Parathyroid adenoma (tissue), 2 donors: ENCODE measurements at regions not wholly inside any gene's neighbourhood (a gene's known extent, or its start where the extent isn't known, plus 50 kb on each side); places are given as distances from the start of the nearest gene placed in this dataset.
"Not testable (repeated sequence)": the region's sequence is repeated elsewhere in the genome, so short reads cannot be mapped to it uniquely, and the experiment has no call there.

Experiments used
- H2AFZ ChIP-seq: fragments of 300-600 bp; sonication (generic); one replicate; pipeline ENCODE4 v1.7.0; 2017; ENCODE audit warnings: antibody characterized with exemption, mild to moderate bottlenecking
- H3K27ac ChIP-seq: fragments of 300-600 bp; sonication (generic); one replicate; pipeline ENCODE4 v1.7.0; 2017
- H3K27me3 ChIP-seq: fragments of 300-600 bp; sonication (generic); one replicate; pipeline ENCODE4 v1.7.0; 2017; ENCODE audit warnings: low read length; ENCODE audit not compliant: control insufficient read depth, insufficient read depth
- H3K36me3 ChIP-seq: fragments of 300-600 bp; sonication (generic); one replicate; pipeline ENCODE4 v1.7.0; 2017; ENCODE audit warnings: low read length; ENCODE audit not compliant: control insufficient read depth, insufficient read depth
- H3K4me1 ChIP-seq: fragments of 300-600 bp; sonication (generic); one replicate; pipeline ENCODE4 v1.7.0; 2017; ENCODE audit warnings: control low read depth
- H3K4me2 ChIP-seq: fragments of 300-600 bp; sonication (generic); one replicate; pipeline ENCODE4 v1.7.0; 2017; ENCODE audit warnings: low read length
- H3K4me3 ChIP-seq: fragments of 300-600 bp; sonication (generic); one replicate; pipeline ENCODE4 v1.7.0; 2017; ENCODE audit warnings: low read depth, low read length
- H3K79me2 ChIP-seq: fragments of 300-600 bp; sonication (generic); one replicate; pipeline ENCODE4 v1.7.0; 2017; ENCODE audit warnings: control low read depth
- H3K9ac ChIP-seq: fragments of 300-600 bp; sonication (generic); one replicate; pipeline ENCODE4 v1.7.0; 2017; ENCODE audit warnings: mild to moderate bottlenecking
- H3K9me3 ChIP-seq: fragments of 300-600 bp; sonication (generic); one replicate; pipeline ENCODE4 v1.7.0; 2017; ENCODE audit warnings: low read length; ENCODE audit not compliant: control insufficient read depth
- TF ChIP-seq, protein P1 (sequence below): fragments of 300-600 bp; sonication (generic); IDR thresholded peaks from one replicate; pipeline ENCODE4 v1.7.0; 2017; ENCODE audit warnings: antibody characterized with exemption, mild to moderate bottlenecking
- donor health status: primary hyperparathyroidism.

DNA sequence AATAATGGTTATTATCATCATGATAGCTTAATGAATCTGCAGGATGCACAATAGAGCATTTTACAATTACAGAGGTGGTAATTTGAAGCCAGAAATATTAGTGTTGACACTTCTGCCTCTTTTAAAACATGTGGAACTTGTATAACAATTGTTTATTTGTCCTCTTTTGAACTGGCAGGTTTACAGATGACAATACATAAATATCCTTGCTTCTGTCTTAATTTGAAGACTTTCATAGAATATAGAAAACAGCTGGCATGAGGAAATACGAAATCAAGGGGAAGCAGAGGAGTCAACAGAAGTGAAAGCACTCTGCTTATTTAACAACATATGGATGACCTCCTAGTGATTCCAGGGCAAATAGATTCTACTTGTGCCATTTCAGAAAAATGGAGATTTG is 270.5 kb upstream of the SGO1 start:
- no peak overlapping the region for H2AFZ ChIP-seq
- no peak overlapping the region for H3K4me2 ChIP-seq

DNA sequence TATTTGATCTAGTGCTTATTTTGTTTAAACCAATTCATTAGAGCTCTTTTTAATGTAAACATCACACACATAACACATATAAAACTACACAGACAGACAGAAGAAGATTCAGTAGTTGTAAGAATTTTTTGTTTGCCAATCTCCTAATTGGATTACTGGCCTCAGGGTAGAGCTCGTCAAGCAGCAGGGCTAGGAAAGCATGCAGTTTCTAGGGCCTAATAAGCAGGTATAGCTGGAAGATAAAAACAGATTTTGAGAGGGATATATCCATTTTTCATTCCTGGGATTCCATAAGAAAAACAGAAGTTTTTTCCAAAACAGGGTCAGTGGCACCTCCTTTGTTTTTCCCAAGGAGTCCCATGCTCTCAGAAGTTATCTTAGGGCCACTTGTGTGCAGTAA is 265.2 kb upstream of the SGO1 start:
- Histone ChIP-seq H3K4me1 (no peaks in the 10 kb centered on the region), H3K4me2 (no peak overlapping the region), H3K9ac (no peak overlapping the region), H3K79me2 (no peaks in the 10 kb centered on the region), H2AFZ (no peak overlapping the region), H3K27me3 (no peaks in the 10 kb centered on the region), H3K36me3 (no peaks in the 10 kb centered on the region), H3K27ac (no peak overlapping the region), H3K4me3 (no peak overlapping the region), H3K9me3 (no peaks in the 10 kb centered on the region)
- TF ChIP-seq, protein P1, sequence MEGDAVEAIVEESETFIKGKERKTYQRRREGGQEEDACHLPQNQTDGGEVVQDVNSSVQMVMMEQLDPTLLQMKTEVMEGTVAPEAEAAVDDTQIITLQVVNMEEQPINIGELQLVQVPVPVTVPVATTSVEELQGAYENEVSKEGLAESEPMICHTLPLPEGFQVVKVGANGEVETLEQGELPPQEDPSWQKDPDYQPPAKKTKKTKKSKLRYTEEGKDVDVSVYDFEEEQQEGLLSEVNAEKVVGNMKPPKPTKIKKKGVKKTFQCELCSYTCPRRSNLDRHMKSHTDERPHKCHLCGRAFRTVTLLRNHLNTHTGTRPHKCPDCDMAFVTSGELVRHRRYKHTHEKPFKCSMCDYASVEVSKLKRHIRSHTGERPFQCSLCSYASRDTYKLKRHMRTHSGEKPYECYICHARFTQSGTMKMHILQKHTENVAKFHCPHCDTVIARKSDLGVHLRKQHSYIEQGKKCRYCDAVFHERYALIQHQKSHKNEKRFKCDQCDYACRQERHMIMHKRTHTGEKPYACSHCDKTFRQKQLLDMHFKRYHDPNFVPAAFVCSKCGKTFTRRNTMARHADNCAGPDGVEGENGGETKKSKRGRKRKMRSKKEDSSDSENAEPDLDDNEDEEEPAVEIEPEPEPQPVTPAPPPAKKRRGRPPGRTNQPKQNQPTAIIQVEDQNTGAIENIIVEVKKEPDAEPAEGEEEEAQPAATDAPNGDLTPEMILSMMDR: no peak

More for the DNA sequence above, 270.5 kb upstream of the SGO1 start:
- H3K79me2 ChIP-seq: no peaks in the 10 kb centered on the region
- H3K27me3 ChIP-seq: no peaks in the 10 kb centered on the region
- H3K36me3 ChIP-seq: no peaks in the 10 kb centered on the region
- H3K9ac ChIP-seq: no peak overlapping the region
- H3K27ac ChIP-seq: no peak overlapping the region
- no peaks in the 10 kb centered on the region for H3K9me3 ChIP-seq
- H3K4me1 ChIP-seq: no peaks in the 10 kb centered on the region
- H3K4me3 ChIP-seq: no peak overlapping the region
- TF ChIP-seq, protein P1: no peak

DNA sequence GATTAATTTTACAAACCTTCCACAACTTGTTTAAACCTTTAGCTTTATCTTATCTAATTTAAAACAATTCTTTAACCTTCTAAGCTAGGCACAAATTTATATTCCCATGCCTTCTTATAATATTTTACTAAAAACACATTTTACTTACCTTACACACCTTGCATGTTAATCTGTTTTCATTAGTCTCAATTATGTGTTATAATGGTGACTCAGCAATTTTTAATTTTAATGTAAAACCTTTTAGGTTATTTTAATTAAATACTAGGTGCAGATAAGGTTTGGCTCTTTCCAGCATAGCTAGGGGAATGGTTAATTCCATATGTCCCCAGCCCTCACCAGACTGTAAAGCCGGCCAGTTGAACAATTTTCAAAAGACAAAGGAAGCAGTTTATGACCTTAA is 264.6 kb upstream of the SGO1 start:
- Histone ChIP-seq H3K9ac (no peak overlapping the region), H3K36me3 (no peaks in the 10 kb centered on the region), H3K27me3 (no peaks in the 10 kb centered on the region), H3K4me3 (no peak overlapping the region), H3K79me2 (no peaks in the 10 kb centered on the region), H3K27ac (no peak overlapping the region), H3K9me3 (no peaks in the 10 kb centered on the region), H3K4me1 (no peaks in the 10 kb centered on the region), H3K4me2 (no peak overlapping the region), H2AFZ (no peak overlapping the region)
- TF ChIP-seq, protein P1: no peak

DNA sequence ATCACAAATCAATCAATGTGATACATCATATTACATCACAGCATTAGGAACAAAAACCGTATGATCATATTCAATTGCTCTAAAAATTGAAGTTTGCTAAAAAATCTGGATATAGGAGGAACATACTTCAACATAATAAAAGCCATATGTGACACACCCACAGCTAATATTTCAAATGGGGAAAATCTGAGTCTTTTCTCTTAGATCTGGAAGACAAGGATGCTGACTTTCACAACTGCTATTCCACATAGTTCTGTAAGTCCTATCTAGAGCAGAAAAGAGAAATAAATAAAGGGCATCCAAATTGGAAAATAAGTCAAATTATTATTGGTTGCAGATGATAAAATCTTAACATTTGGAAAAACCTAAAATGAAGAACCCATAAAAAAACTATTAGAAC is 256.8 kb upstream of the SGO1 start:
- Histone ChIP-seq H3K4me3 (no peak overlapping the region), H3K9me3 (no peaks in the 10 kb centered on the region), H3K4me2 (no peak overlapping the region), H2AFZ (no peak overlapping the region), H3K27me3 (no peaks in the 10 kb centered on the region), H3K9ac (no peak overlapping the region), H3K36me3 (no peaks in the 10 kb centered on the region), H3K27ac (no peak overlapping the region), H3K4me1 (no peaks in the 10 kb centered on the region), H3K79me2 (no peaks in the 10 kb centered on the region)
- TF ChIP-seq, protein P1: no peak

DNA sequence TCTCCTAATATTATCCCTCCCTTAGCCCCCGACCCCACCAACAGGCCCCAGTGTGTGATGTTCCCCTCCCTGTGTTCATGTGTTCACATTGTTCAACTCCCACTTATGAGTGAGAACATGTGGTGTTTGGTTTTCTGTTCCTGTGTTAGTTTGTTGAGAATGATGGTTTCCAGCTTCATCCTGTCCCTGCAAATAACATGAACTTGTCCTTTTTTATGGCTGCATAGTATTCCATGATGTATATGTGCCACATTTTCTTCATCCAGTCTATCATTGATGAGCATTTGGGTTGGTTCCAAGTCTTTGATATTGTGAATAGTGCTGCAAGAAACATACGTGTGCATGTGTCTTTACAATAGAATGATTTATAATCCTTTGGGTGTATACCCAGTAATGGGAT is 241.3 kb upstream of the SGO1 start:
- H3K4me2 ChIP-seq, H3K36me3 ChIP-seq, H3K4me1 ChIP-seq, H3K9ac ChIP-seq, H3K79me2 ChIP-seq, H2AFZ ChIP-seq, H3K27ac ChIP-seq, H3K9me3 ChIP-seq, H3K4me3 ChIP-seq, H3K27me3 ChIP-seq: not testable (repeated sequence)
